ENCODE measurements at regions not wholly inside any gene's neighbourhood (a gene's known extent, or its start where the extent isn't known, plus 50 kb on each side); places are given as distances from the start of the nearest gene placed in this dataset.

DNA sequence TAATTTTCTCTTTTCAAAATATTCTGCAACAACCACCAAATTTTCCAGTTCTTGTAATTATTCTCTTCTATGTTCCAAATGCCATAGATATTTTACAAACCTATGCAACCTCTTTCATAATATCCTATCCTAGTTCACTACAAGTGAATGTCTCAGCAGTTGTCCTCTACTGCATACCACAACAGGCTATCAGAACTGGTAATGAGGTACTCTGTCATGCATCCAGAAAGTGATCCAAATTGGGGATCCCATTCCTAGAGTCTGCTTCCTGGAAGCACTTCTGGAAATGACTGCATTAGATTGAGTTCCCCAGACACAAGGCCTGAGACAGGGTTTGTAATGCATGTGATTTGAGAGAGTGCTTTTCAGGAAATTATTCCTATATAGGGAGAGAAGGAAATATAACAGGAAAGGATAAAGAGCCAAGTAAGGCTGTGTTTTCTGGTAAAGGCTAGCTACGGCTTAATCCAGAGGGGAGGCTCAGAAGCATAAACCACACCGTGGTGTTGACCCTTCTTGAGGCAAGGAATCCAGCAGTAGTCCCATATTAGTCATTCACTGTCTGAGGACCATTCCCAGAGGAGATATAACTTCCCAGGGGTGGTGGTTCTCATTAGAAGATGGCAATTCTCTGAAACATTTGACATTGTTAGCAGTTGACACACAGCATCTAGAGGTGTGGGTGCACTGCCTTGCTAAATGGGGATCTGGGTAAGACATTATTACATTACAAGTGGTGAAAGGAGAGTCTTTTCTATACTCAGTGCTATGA lies 80.3 kb upstream of the FST start:
- TF ChIP-seq POLR2A (IDR thresholded peaks at IDR 0.05; ENCODE audit: low read depth, low read length) (no peak), TAF1 (IDR thresholded peaks at IDR 0.05; ENCODE audit: borderline replicate concordance, low read depth, low read length) (no peak)
